ENCODE measurements at regions not wholly inside any gene's neighbourhood (a gene's known extent, or its start where the extent isn't known, plus 50 kb on each side); places are given as distances from the start of the nearest gene placed in this dataset.

GRCh38 chrX:4588056-4588455, 874.6 kb upstream of the PRKX start:
- H3K27me3 ChIP-seq, result no peaks in the 10 kb centered on the region
- no peak for DNase-seq
- H3K4me3 ChIP-seq, result no peak overlapping the region
- H3K36me3 ChIP-seq (replicated peaks in 1 of 2), result no peaks in the 10 kb centered on the region
- H3K27ac ChIP-seq, result no peak overlapping the region
- H3K9me3 ChIP-seq (replicated peaks in 1 of 3), result no peaks in the 10 kb centered on the region
- WGBS, 4 donors, result 59 to 79% (median 71%) methylated on average over 3 of the region's 3 CpGs
- TF ChIP-seq CTCF (IDR thresholded peaks at IDR 0.05) (no peak), POLR2A (IDR thresholded peaks at IDR 0.05) (no peak)
- intact Hi-C loops (cut with DNase I), result no loop called here
- H3K4me1 ChIP-seq (replicated peaks in 1 of 2), result no peaks in the 10 kb centered on the region

GRCh38 chrX:4579999-4580398, 866.5 kb upstream of the PRKX start:
- no peak overlapping the region for H3K4me3 ChIP-seq
- no peaks in the 10 kb centered on the region for H3K4me1 ChIP-seq (replicated peaks in 1 of 2)
- H3K36me3 ChIP-seq (replicated peaks in 1 of 2), result no peaks in the 10 kb centered on the region
- no peaks in the 10 kb centered on the region for H3K27me3 ChIP-seq
- TF ChIP-seq POLR2A (IDR thresholded peaks at IDR 0.05), result no peak
- TF ChIP-seq CTCF (IDR thresholded peaks at IDR 0.05), result no peak
- no peaks in the 10 kb centered on the region for H3K9me3 ChIP-seq (replicated peaks in 1 of 3)
- intact Hi-C loops (cut with DNase I), result no loop called here
- no peak for DNase-seq
- WGBS, 4 donors, result 83 to 87% (median 85%) methylated on average over 5 of the region's 5 CpGs
- H3K27ac ChIP-seq, result no peak overlapping the region

DNA sequence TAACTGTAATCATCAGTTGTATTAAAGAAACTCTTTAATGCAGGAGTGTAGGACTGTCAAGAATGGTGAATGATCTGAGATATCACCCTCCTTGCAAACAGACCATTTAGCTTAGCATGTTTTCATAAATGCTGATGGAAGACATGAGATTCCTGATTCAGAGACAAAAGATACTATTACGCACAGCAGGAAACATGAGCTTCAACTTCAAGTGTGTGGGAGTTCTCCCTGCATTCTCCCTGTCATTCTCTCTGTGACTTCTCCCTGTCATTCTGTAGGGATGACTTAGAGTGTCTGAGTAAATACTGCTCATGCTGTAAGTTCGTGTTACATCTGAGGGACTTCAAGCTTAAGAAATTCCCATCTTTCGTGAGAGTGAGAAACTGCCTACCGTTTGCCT, 866.0 kb upstream of the PRKX start:
- Histone ChIP-seq H3K4me1 (replicated peaks in 1 of 2) (no peaks in the 10 kb centered on the region), H3K27me3 (no peaks in the 10 kb centered on the region), H3K4me3 (no peak overlapping the region), H3K9me3 (replicated peaks in 1 of 3) (no peaks in the 10 kb centered on the region), H3K27ac (no peak overlapping the region), H3K36me3 (replicated peaks in 1 of 2) (no peaks in the 10 kb centered on the region)
- TF ChIP-seq POLR2A (IDR thresholded peaks at IDR 0.05), result no peak
- no peak for TF ChIP-seq CTCF (IDR thresholded peaks at IDR 0.05)
- intact Hi-C loops (cut with DNase I), result no loop called here
- DNase-seq, result no peak
- 73 to 83% (median 77%) methylated on average over 4 of the region's 4 CpGs for WGBS, 4 donors

- H3K4me3 ChIP-seq, result no peak overlapping the region
- no peak for DNase-seq
- no peaks in the 10 kb centered on the region for H3K4me1 ChIP-seq (replicated peaks in 1 of 2)
- no peak for TF ChIP-seq CTCF (IDR thresholded peaks at IDR 0.05)
- TF ChIP-seq POLR2A (IDR thresholded peaks at IDR 0.05), result no peak
- intact Hi-C loops (cut with DNase I), result no loop called here
- no peaks in the 10 kb centered on the region for H3K9me3 ChIP-seq (replicated peaks in 1 of 3)
- H3K36me3 ChIP-seq (replicated peaks in 1 of 2), result no peaks in the 10 kb centered on the region
- no peak overlapping the region for H3K27ac ChIP-seq
- H3K27me3 ChIP-seq, result no peaks in the 10 kb centered on the region
These were observed 859.2 kb upstream of the PRKX start for GRCh38 chrX:4572691-4573090.
